ENCODE measurements at regions not wholly inside any gene's neighbourhood (a gene's known extent, or its start where the extent isn't known, plus 50 kb on each side); places are given as distances from the start of the nearest gene placed in this dataset.

DNA sequence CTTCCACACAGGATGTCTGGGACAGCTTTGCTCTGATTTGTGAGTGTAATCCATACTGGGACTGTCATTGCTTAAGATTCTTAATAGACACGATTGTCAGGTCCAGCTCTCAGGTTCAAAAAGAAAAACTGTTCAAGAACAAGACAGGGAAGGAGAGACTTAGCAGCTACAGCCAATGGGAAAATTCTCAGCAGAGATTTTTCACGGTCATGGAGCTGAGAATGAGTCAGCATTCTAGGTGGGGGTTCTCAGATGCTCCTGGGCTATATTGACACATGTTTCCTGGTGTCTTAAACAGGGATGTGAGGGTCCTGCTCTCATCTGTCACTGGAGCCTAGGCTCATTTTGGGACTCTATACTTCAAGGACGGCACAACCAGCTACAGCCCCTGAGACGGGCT lies 318.3 kb downstream of the RRAGC start:
- no peaks in the 10 kb centered on the region for H3K27me3 ChIP-seq
- H3K36me3 ChIP-seq: no peaks in the 10 kb centered on the region
- H3K27ac ChIP-seq: no peak overlapping the region
- no peak for TF ChIP-seq CTCF (IDR thresholded peaks at IDR 0.05)
- TF ChIP-seq POLR2A (IDR thresholded peaks at IDR 0.05): no peak
- no peak for DNase-seq
- H3K4me1 ChIP-seq: no peaks in the 10 kb centered on the region
- H3K4me3 ChIP-seq: no peak overlapping the region
- no peaks in the 10 kb centered on the region for H3K9me3 ChIP-seq

DNA sequence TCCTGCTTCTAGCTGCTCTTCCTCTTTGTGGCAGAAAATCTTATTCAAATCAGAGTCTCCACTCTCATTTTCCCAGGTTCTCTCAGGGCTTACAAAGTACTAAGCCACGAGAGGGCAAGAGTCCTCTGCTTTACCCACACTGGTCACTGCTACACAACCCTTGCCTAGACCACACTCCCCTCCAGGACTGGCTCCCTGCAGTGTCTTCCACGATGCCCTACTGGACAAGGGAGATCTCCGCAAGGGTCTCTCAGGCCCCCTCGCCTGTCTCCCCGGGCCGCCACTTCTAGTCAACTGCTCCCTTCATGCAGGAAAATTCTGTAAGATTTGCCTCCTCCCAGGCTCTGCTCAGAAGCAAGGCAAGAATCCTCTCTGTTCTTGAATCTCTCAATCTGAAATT lies 319.6 kb downstream of the RRAGC start:
- H3K27ac ChIP-seq: no peak overlapping the region
- no peak for DNase-seq

DNA sequence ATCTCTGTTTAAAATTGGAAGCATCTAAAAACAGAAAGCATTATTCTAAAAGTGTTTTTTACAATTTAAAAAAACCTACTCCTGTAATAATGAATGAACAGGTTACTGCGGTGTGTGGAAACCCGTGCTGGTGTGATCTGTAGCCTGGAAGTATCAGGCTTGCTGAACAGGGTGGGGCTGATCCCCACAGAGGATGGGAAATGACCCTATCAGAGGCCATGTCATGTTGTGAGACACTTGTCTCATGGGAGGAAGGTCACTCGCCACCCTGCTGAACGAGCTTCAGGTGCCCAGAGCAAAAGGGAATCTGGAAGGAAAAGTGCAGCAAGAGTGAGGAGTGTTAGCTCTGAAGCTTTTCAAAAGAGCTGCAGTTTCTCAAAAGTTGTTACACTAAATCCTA lies 320.7 kb downstream of the RRAGC start:
- TF ChIP-seq POLR2A (IDR thresholded peaks at IDR 0.05) (no peak), CTCF (IDR thresholded peaks at IDR 0.05) (no peak)
- DNase-seq: no peak
- no peaks in the 10 kb centered on the region for H3K9me3 ChIP-seq
- H3K4me1 ChIP-seq: no peaks in the 10 kb centered on the region
- H3K27ac ChIP-seq: no peak overlapping the region
- H3K27me3 ChIP-seq: no peaks in the 10 kb centered on the region
- H3K4me3 ChIP-seq: no peak overlapping the region
- no peaks in the 10 kb centered on the region for H3K36me3 ChIP-seq

More for the DNA sequence above, 319.6 kb downstream of the RRAGC start:
- no peak overlapping the region for H3K4me3 ChIP-seq
- H3K4me1 ChIP-seq: no peaks in the 10 kb centered on the region
- H3K9me3 ChIP-seq: no peaks in the 10 kb centered on the region
- H3K36me3 ChIP-seq: no peaks in the 10 kb centered on the region
- no peaks in the 10 kb centered on the region for H3K27me3 ChIP-seq
- TF ChIP-seq CTCF (IDR thresholded peaks at IDR 0.05) (no peak), POLR2A (IDR thresholded peaks at IDR 0.05) (no peak)

GRCh38 chr1:38536089-38536488 lies 323.5 kb downstream of the RRAGC start:
- no peaks in the 10 kb centered on the region for H3K9me3 ChIP-seq
- no peaks in the 10 kb centered on the region for H3K27me3 ChIP-seq
- TF ChIP-seq POLR2A (IDR thresholded peaks at IDR 0.05): no peak
- H3K36me3 ChIP-seq: no peaks in the 10 kb centered on the region
- no peak for DNase-seq
- H3K4me3 ChIP-seq: no peak overlapping the region
- H3K27ac ChIP-seq: no peak overlapping the region
- H3K4me1 ChIP-seq: no peaks in the 10 kb centered on the region

DNA sequence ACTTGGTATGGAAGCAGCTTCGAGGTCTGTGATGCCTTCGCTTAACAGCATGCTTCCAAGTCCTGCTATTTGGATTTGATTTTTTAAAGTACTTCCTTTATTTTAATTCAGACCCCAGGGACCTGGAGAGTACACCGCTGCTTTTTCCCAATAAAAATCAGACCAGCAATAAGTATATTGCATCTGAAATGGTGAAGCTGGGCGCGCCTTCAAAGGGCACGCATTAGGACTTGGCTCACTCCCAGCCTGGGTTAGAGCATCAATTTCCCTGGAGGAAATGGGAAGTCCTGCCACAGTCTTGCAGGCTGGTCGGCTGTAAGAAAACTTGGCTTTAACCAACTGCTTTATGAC lies 325.1 kb downstream of the RRAGC start:
- no peak overlapping the region for H3K4me3 ChIP-seq
- H3K4me1 ChIP-seq: no peaks in the 10 kb centered on the region
- TF ChIP-seq CTCF (IDR thresholded peaks at IDR 0.05): no peak
- no peak for TF ChIP-seq POLR2A (IDR thresholded peaks at IDR 0.05)
- no peaks in the 10 kb centered on the region for H3K9me3 ChIP-seq
- H3K27me3 ChIP-seq: no peaks in the 10 kb centered on the region
- DNase-seq: no peak
- H3K27ac ChIP-seq: no peak overlapping the region
- no peaks in the 10 kb centered on the region for H3K36me3 ChIP-seq

DNA sequence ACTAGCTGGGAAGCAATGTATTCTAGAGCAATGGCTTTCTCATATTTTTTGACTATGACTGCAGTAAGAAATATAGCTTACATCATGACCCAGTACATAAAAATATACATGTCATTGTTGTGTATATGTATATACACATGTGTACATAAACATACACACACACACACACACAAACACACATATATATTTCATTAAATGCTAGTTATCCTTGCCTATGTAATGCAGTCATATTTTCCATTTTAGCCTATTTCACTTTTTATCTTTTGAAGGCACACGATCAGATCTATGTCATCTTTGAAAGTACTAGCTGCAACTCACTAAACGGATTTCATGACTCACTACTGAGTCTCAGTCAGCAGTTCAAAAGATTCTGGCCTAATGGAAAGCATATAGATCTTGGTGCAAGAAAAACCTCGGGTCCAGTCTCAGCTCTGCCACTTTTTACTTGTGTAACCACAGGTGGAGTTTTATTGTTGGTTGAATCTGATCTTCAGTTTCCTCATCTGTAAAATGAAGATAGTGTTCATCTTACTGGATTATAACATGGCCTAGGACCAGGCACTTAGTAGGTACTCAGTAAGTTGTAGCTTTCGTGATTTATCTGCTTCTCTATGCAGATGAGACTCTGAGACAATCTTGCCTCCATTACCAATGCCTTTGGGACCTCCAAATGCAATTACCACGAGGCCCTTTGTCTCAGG lies 325.6 kb downstream of the RRAGC start:
- Histone ChIP-seq H3K4me1 (no peaks in the 10 kb centered on the region), H3K27ac (no peak overlapping the region), H3K27me3 (no peaks in the 10 kb centered on the region), H3K36me3 (no peaks in the 10 kb centered on the region), H3K4me3 (no peak overlapping the region), H3K9me3 (no peaks in the 10 kb centered on the region)
- DNase-seq: no peak
- no peak for TF ChIP-seq CTCF (IDR thresholded peaks at IDR 0.05)
- no peak for TF ChIP-seq POLR2A (IDR thresholded peaks at IDR 0.05)
